SKM-1 treated with dmso at 0.1 percent for 144 hours (cell line): ENCODE measurements at regions not wholly inside any gene's neighbourhood (a gene's known extent, or its start where the extent isn't known, plus 50 kb on each side); places are given as distances from the start of the nearest gene placed in this dataset.
A peak's percentile ranks its signal among the peaks of the same experiment; 100 is the strongest.
"Not testable (repeated sequence)": the region's sequence is repeated elsewhere in the genome, so short reads cannot be mapped to it uniquely, and the experiment has no call there.

Source experiments
- DNase-seq: peaks from one replicate; lab custom pipeline; 2025; ENCODE audit not compliant: unreplicated experiment; lab: John Stamatoyannopoulos, UW

GRCh38 chr21:35449846-35450245 lies 400.7 kb upstream of the RUNX1 start:
- no peak for DNase-seq

- no peak for DNase-seq
These were observed 399.9 kb upstream of the RUNX1 start for GRCh38 chr21:35448876-35449599.

- no peak for DNase-seq
These were observed 395.3 kb upstream of the RUNX1 start for GRCh38 chr21:35444391-35444790.

GRCh38 chr21:35441868-35442582 lies 392.9 kb upstream of the RUNX1 start:
- DNase-seq: no peak

- peak; percentile 29 for DNase-seq
These were observed 389.7 kb upstream of the RUNX1 start for GRCh38 chr21:35438643-35439404.

- no peak for DNase-seq
These were observed 388.8 kb upstream of the RUNX1 start for GRCh38 chr21:35437941-35438340.

- peak; percentile 4 for DNase-seq
These were observed 387.8 kb upstream of the RUNX1 start for GRCh38 chr21:35436899-35437298.

- not testable (repeated sequence) for DNase-seq
These were observed 383.5 kb upstream of the RUNX1 start for GRCh38 chr21:35432601-35433000.

GRCh38 chr21:35430260-35430659 lies 381.2 kb upstream of the RUNX1 start:
- no peak for DNase-seq

GRCh38 chr21:35428937-35429336 lies 379.8 kb upstream of the RUNX1 start:
- DNase-seq: no peak

GRCh38 chr21:35428489-35428888 lies 379.4 kb upstream of the RUNX1 start:
- DNase-seq: peak; percentile 50

GRCh38 chr21:35428001-35428320 lies 378.9 kb upstream of the RUNX1 start:
- DNase-seq: peak; percentile 43

- no peak for DNase-seq
These were observed 378.4 kb upstream of the RUNX1 start for GRCh38 chr21:35427320-35428000.

- no peak for DNase-seq
These were observed 377.8 kb upstream of the RUNX1 start for GRCh38 chr21:35426897-35427296.

- no peak for DNase-seq
These were observed 377.4 kb upstream of the RUNX1 start for GRCh38 chr21:35426469-35426868.

GRCh38 chr21:35424122-35424521 lies 375.0 kb upstream of the RUNX1 start:
- DNase-seq: no peak

- DNase-seq: no peak
These were observed 374.6 kb upstream of the RUNX1 start for GRCh38 chr21:35423709-35424108.

- no peak for DNase-seq
These were observed 372.9 kb upstream of the RUNX1 start for GRCh38 chr21:35422011-35422410.

GRCh38 chr21:35421221-35421620 lies 372.1 kb upstream of the RUNX1 start:
- DNase-seq: no peak

- DNase-seq: no peak
These were observed 371.6 kb upstream of the RUNX1 start for GRCh38 chr21:35420656-35421055.

- no peak for DNase-seq
These were observed 368.7 kb upstream of the RUNX1 start for GRCh38 chr21:35417762-35418161.
